ENCODE measurements at regions not wholly inside any gene's neighbourhood (a gene's known extent, or its start where the extent isn't known, plus 50 kb on each side); places are given as distances from the start of the nearest gene placed in this dataset.

DNA sequence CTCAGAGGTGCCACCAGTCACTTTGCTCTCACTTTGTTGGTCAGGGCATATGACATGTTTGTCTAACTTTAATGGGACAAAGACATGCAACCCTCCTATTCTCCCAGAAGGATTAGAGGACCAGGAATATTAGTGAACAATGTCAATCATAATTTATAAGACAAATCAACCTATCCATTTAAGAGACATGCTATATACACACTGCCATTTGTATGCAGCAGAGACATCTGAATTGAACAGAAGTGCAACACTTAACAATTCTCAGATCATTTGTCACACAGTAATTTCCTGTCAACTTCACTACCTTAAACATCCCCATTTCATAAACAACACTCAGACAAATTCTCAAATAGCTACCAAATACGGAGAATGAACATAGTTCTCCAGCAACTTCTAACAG, 273.6 kb upstream of the RGMB start:
- no peak for TF ChIP-seq POLR2AphosphoS5 (IDR thresholded peaks at IDR 0.05; ENCODE audit: low read depth, low read length)
- TF ChIP-seq, protein P1, sequence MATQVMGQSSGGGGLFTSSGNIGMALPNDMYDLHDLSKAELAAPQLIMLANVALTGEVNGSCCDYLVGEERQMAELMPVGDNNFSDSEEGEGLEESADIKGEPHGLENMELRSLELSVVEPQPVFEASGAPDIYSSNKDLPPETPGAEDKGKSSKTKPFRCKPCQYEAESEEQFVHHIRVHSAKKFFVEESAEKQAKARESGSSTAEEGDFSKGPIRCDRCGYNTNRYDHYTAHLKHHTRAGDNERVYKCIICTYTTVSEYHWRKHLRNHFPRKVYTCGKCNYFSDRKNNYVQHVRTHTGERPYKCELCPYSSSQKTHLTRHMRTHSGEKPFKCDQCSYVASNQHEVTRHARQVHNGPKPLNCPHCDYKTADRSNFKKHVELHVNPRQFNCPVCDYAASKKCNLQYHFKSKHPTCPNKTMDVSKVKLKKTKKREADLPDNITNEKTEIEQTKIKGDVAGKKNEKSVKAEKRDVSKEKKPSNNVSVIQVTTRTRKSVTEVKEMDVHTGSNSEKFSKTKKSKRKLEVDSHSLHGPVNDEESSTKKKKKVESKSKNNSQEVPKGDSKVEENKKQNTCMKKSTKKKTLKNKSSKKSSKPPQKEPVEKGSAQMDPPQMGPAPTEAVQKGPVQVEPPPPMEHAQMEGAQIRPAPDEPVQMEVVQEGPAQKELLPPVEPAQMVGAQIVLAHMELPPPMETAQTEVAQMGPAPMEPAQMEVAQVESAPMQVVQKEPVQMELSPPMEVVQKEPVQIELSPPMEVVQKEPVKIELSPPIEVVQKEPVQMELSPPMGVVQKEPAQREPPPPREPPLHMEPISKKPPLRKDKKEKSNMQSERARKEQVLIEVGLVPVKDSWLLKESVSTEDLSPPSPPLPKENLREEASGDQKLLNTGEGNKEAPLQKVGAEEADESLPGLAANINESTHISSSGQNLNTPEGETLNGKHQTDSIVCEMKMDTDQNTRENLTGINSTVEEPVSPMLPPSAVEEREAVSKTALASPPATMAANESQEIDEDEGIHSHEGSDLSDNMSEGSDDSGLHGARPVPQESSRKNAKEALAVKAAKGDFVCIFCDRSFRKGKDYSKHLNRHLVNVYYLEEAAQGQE (IDR thresholded peaks at IDR 0.05; ENCODE audit: insufficient read depth in 1 of 2, low read depth in 2 of 2, low read length in 2 of 2) = no peak
